ENCODE measurements at regions not wholly inside any gene's neighbourhood (a gene's known extent, or its start where the extent isn't known, plus 50 kb on each side); places are given as distances from the start of the nearest gene placed in this dataset.
A peak's percentile ranks its signal among the peaks of the same experiment; 100 is the strongest.

DNA sequence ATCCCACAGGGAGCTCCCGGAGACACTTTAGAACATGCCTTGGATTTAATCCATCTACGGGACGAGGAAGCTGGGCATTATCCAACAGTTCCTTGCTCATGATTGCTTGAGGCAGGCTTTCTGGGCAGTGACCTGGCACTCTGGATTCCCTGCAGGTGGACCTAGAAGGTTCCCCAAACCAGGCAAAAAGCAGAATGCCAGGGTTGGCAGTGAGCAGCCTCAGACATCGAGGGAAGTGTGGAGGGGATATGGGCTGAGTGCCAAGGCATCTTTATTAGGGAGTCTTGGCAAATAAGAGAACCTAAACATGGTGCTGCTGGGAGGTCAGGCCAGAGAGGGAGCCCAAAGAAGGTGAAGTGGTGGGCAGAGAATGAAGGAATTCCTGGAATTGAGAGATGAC lies 158.5 kb downstream of the CD83 start:
- ChIA-PET RAD21 (ENCODE audit: unreplicated experiment) (interaction anchor here (1.0 to 1.5 kb wide), 4 partner anchors 10 to 256 kb away, joined by 3 to 5 read pairs (median 4); no protein-coding TSS in a partner anchor), POLR2A (interaction anchor here (1.2 kb wide), 1 partner anchor 20 kb away, joined by 3 read pairs; no protein-coding TSS in a partner anchor), CTCF (no interaction called here), SMC1A (ENCODE audit: uncharacterized antibody, unreplicated experiment) (interaction anchor here (1.0 kb wide), 1 partner anchor 386 kb away, joined by 4 read pairs; no protein-coding TSS in a partner anchor)
- Histone ChIP-seq H3K27me3 (replicated peaks in 1 of 2; ENCODE audit: control insufficient read depth in 2 of 2, insufficient read depth in 2 of 2, low read length in 1 of 2) (no peaks in the 10 kb centered on the region), H3K9me3 (replicated peaks; ENCODE audit: control insufficient read depth, insufficient read depth, low read length) (peaks cover 4% of the 10 kb centered on the region; the same call in 2 of the 3 replicates), H3K79me2 (ENCODE audit: control insufficient read depth, insufficient read depth, low read length) (no peaks in the 10 kb centered on the region), H3K4me3 (no peak overlapping the region), H3K4me2 (ENCODE audit: control insufficient read depth, insufficient read depth) (no peak overlapping the region), H2AFZ (ENCODE audit: control insufficient read depth, low read depth, low read length) (peak overlapping the region; percentile 49; the same call in 1 of the 2 replicates), H3K36me3 (ENCODE audit: control insufficient read depth in 2 of 2, insufficient read depth in 2 of 2, low read length in 1 of 2) (no peaks in the 10 kb centered on the region), H3K27ac (ENCODE audit: control insufficient read depth, insufficient read depth) (no peak overlapping the region), H3K9ac (ENCODE audit: control insufficient read depth, insufficient read depth, low read length) (no peak overlapping the region), H3K4me1 (ENCODE audit: control insufficient read depth, insufficient read depth, low read length) (peaks cover 19% of the 10 kb centered on the region), H4K20me1 (ENCODE audit: control insufficient read depth, insufficient read depth) (no peaks in the 10 kb centered on the region)
- in situ Hi-C loops (cut with MboI) (no loop called here), intact Hi-C loops (cut with micrococcal nuclease; ENCODE audit: unreplicated experiment) (no loop called here)
- FAIRE-seq, result no peak
- BruUV-seq (replicated peaks), result no TSS peak
- WGBS (ENCODE audit: insufficient coverage, insufficient replicate concordance, low lambda C conversion rate, missing lambda C conversion rate), result 83% methylated on average over 4 of the region's 4 CpGs
- no peak for DNase-seq (ENCODE audit: low read depth, low spot score)
- TF ChIP-seq NBN (IDR thresholded peaks at IDR 0.05), result no peak
- no peak for TF ChIP-seq MEF2A (IDR thresholded peaks at IDR 0.05; ENCODE audit: insufficient read depth, low read depth, low read length)
- no peak for TF ChIP-seq ZBED1 (IDR thresholded peaks at IDR 0.05; ENCODE audit: borderline replicate concordance)
- no peak for TF ChIP-seq TBL1XR1 (IDR thresholded peaks at IDR 0.05; ENCODE audit: low read depth, low read length)
- TF ChIP-seq BCL11A (IDR thresholded peaks at IDR 0.05; ENCODE audit: low read depth, low read length), result no peak
- no peak for TF ChIP-seq IRF4 (IDR thresholded peaks at IDR 0.05; ENCODE audit: low read depth, low read length)
- TF ChIP-seq, protein P1, sequence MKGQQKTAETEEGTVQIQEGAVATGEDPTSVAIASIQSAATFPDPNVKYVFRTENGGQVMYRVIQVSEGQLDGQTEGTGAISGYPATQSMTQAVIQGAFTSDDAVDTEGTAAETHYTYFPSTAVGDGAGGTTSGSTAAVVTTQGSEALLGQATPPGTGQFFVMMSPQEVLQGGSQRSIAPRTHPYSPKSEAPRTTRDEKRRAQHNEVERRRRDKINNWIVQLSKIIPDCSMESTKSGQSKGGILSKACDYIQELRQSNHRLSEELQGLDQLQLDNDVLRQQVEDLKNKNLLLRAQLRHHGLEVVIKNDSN (IDR thresholded peaks at IDR 0.05; ENCODE audit: borderline replicate concordance, extremely low read length, insufficient read depth, low read depth, low read length), result no peak
- TF ChIP-seq, protein P2, sequence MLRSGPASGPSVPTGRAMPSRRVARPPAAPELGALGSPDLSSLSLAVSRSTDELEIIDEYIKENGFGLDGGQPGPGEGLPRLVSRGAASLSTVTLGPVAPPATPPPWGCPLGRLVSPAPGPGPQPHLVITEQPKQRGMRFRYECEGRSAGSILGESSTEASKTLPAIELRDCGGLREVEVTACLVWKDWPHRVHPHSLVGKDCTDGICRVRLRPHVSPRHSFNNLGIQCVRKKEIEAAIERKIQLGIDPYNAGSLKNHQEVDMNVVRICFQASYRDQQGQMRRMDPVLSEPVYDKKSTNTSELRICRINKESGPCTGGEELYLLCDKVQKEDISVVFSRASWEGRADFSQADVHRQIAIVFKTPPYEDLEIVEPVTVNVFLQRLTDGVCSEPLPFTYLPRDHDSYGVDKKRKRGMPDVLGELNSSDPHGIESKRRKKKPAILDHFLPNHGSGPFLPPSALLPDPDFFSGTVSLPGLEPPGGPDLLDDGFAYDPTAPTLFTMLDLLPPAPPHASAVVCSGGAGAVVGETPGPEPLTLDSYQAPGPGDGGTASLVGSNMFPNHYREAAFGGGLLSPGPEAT (IDR thresholded peaks at IDR 0.05; ENCODE audit: low read depth), result no peak
- ATAC-seq, result no peak

Data from GM12878 (cell line).